Upper lobe of left lung (tissue), 6 donors: ENCODE measurements at regions not wholly inside any gene's neighbourhood (a gene's known extent, or its start where the extent isn't known, plus 50 kb on each side); places are given as distances from the start of the nearest gene placed in this dataset.

Source experiments
- ATAC-seq, 2 donors: fragments of 200-7000 bp; cut with Tn5 transposase; one replicate each; pipeline ENCODE4 v1.9.1; 2022; ENCODE audit warnings: mild to moderate bottlenecking in 2 of 2, moderate library complexity in 2 of 2; ENCODE audit not compliant: low FRiP score in 2 of 2
- DNase-seq, 2 donors: peaks; one replicate each; pipeline ENCODE4 v3.0.0-alpha.2; 2019 to 2020
- H3K27ac ChIP-seq, 4 donors: fragments of 200-600 bp; sonication (generic); one replicate each; pipeline ENCODE4 v1.5.1; 2016 to 2019
- H3K27me3 ChIP-seq, 4 donors: fragments of 200-600 bp; sonication (generic); one replicate each; pipeline ENCODE4 v1.5.1; 2017 to 2019
- H3K36me3 ChIP-seq, 4 donors: fragments of 200-600 bp; sonication (generic); one replicate each; pipeline ENCODE4 v1.5.1; 2016 to 2019
- H3K4me1 ChIP-seq, 4 donors: fragments of 200-600 bp; sonication (generic); one replicate each; pipeline ENCODE4 v1.5.1; 2018 to 2019
- H3K4me3 ChIP-seq, 4 donors: fragments of 200-600 bp; sonication (generic); one replicate each; pipeline ENCODE4 v1.5.1; 2017 to 2019; ENCODE audit warnings: mild to moderate bottlenecking in 2 of 4, moderate library complexity in 1 of 4
- H3K9me3 ChIP-seq, 4 donors: fragments of 200-600 bp; sonication (generic); one replicate each; pipeline ENCODE4 v1.5.1; 2018 to 2019
- EP300 ChIP-seq, 4 donors: sonication (generic); formaldehyde crosslinking; IDR thresholded peaks; one replicate each; pipeline ENCODE4 v1.5.1; 2017; ENCODE audit warnings: antibody characterized with exemption in 4 of 4, control low read depth in 2 of 4
- POLR2A ChIP-seq, 4 donors: fragments of 450-650 bp; IDR thresholded peaks; one replicate each; pipeline ENCODE4 v1.5.1; 2016 to 2017; ENCODE audit warnings: antibody characterized with exemption in 4 of 4, mild to moderate bottlenecking in 2 of 4
- POLR2AphosphoS5 ChIP-seq, 2 donors: sonication (generic); formaldehyde crosslinking; IDR thresholded peaks; one replicate each; pipeline ENCODE4 v1.5.1; 2017; ENCODE audit warnings: antibody characterized with exemption in 2 of 2
- WGBS, 2 donors: methylation state at CpG; one replicate each; pipeline ENCODE4 v1.1.5; 2017 to 2018; 5-methylcytosine and 5-hydroxymethylcytosine counted together
- TF ChIP-seq, protein P1 (sequence below), 6 experiments: fragments of 450-650 bp in 4 of 6; fragments of 200-600 bp in 2 of 6; sonication (generic) in 2 of 6; IDR thresholded peaks; one replicate each; pipeline ENCODE4 v1.5.1; 2016 to 2019; ENCODE audit warnings: antibody characterized with exemption in 6 of 6
- donor health status: DM: no; HTN: no; CAD: no; lungs with moderate emphysema.
- donor health status: DM: no; HTN: yes; CAD: no; lungs with severe emphysema.

DNA sequence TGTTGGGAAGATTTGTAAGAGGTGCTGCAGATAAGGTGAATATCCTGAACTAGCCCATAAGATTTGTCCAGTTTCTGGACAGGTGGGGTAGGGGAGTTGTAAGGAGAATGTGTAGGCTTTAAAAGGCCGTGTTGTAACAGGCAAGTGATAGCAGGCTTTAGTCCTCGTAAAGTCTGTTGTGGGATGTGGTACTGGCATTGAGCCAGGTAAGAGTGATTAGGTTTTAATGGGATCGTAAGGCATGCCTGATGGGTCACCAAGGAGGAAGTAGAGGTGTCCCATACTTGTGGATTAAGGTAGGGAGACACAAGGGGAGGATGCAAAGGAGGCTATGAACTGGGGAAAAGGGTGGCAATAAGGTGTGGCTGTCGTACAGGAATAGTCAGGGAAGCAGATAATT lies 256.9 kb upstream of the DKK2 start:
- no peak for ATAC-seq
- 67 to 73% methylated on average over 4 of the region's 4 CpGs for WGBS, 2 donors

GRCh38 chr4:107283587-107284559 lies 247.8 kb upstream of the DKK2 start:
- WGBS, 2 donors: 24 to 31% methylated on average over 4 of the region's 4 CpGs
- Histone ChIP-seq H3K27me3 (no peaks in the 10 kb centered on the region), H3K9me3 (no peaks in the 10 kb centered on the region), H3K4me3 (no peak overlapping the region), H3K36me3 (no peaks in the 10 kb centered on the region), H3K27ac (no peak overlapping the region), H3K4me1 (no peaks in the 10 kb centered on the region)
- TF ChIP-seq EP300 (IDR thresholded peaks at IDR 0.05) (no peak), POLR2AphosphoS5 (IDR thresholded peaks at IDR 0.05) (no peak), POLR2A (IDR thresholded peaks at IDR 0.05) (no peak)
- TF ChIP-seq, protein P1, sequence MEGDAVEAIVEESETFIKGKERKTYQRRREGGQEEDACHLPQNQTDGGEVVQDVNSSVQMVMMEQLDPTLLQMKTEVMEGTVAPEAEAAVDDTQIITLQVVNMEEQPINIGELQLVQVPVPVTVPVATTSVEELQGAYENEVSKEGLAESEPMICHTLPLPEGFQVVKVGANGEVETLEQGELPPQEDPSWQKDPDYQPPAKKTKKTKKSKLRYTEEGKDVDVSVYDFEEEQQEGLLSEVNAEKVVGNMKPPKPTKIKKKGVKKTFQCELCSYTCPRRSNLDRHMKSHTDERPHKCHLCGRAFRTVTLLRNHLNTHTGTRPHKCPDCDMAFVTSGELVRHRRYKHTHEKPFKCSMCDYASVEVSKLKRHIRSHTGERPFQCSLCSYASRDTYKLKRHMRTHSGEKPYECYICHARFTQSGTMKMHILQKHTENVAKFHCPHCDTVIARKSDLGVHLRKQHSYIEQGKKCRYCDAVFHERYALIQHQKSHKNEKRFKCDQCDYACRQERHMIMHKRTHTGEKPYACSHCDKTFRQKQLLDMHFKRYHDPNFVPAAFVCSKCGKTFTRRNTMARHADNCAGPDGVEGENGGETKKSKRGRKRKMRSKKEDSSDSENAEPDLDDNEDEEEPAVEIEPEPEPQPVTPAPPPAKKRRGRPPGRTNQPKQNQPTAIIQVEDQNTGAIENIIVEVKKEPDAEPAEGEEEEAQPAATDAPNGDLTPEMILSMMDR (IDR thresholded peaks at IDR 0.05): no peak
- ATAC-seq (peak in 1 of 2 donors; percentile 89), DNase-seq (no peak)

More for the DNA sequence above, 256.9 kb upstream of the DKK2 start:
- H3K27me3 ChIP-seq: no peaks in the 10 kb centered on the region
- H3K4me1 ChIP-seq: no peaks in the 10 kb centered on the region
- no peak overlapping the region for H3K4me3 ChIP-seq
- TF ChIP-seq EP300 (IDR thresholded peaks at IDR 0.05) (no peak), POLR2A (IDR thresholded peaks at IDR 0.05) (no peak), POLR2AphosphoS5 (IDR thresholded peaks at IDR 0.05) (no peak)
- TF ChIP-seq, protein P1 (IDR thresholded peaks at IDR 0.05): no peak
- H3K36me3 ChIP-seq: no peaks in the 10 kb centered on the region
- H3K9me3 ChIP-seq: no peaks in the 10 kb centered on the region
- DNase-seq: no peak
- no peak overlapping the region for H3K27ac ChIP-seq

DNA sequence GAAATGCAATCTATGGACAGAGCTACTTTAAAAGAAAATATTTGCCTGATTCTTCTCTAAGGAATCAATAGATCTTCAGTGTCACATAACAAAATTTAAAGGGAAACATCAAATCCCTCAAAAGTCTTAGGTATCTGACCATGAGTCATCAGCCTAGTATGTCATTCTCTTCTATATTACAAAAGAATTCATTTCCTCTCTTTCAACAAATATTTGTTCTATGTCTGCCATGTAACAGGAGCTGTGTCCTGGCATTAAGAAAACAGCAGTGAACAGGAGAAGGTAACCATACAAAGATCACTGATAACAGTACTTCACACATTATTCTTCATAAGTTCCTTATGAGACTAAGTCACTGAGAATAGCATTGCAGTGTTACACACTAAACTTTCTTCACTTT lies 243.6 kb upstream of the DKK2 start:
- no peak overlapping the region for H3K4me3 ChIP-seq
- TF ChIP-seq, protein P1 (IDR thresholded peaks at IDR 0.05): no peak
- TF ChIP-seq EP300 (IDR thresholded peaks at IDR 0.05): no peak
- TF ChIP-seq POLR2A (IDR thresholded peaks at IDR 0.05): no peak
- TF ChIP-seq POLR2AphosphoS5 (IDR thresholded peaks at IDR 0.05): no peak

GRCh38 chr4:107278791-107279483 lies 242.8 kb upstream of the DKK2 start:
- Histone ChIP-seq H3K36me3 (no peaks in the 10 kb centered on the region), H3K4me1 (no peaks in the 10 kb centered on the region), H3K27ac (no peak overlapping the region), H3K27me3 (no peaks in the 10 kb centered on the region), H3K4me3 (no peak overlapping the region), H3K9me3 (no peaks in the 10 kb centered on the region)
- whole genome bisulfite sequencing, 2 donors: 74 to 75% methylated on average over 4 of the region's 4 CpGs
- DNase-seq (no peak), ATAC-seq (no peak)
- TF ChIP-seq POLR2A (IDR thresholded peaks at IDR 0.05) (no peak), EP300 (IDR thresholded peaks at IDR 0.05) (no peak), POLR2AphosphoS5 (IDR thresholded peaks at IDR 0.05) (no peak)
- TF ChIP-seq, protein P1 (IDR thresholded peaks at IDR 0.05): no peak

More for the DNA sequence above, 243.6 kb upstream of the DKK2 start:
- Histone ChIP-seq H3K9me3 (no peaks in the 10 kb centered on the region), H3K27me3 (no peaks in the 10 kb centered on the region), H3K36me3 (no peaks in the 10 kb centered on the region), H3K4me1 (no peaks in the 10 kb centered on the region), H3K27ac (no peak overlapping the region)
- DNase-seq (no peak), ATAC-seq (no peak)
